HCT116 (cell line): ENCODE measurements at regions not wholly inside any gene's neighbourhood (a gene's known extent, or its start where the extent isn't known, plus 50 kb on each side); places are given as distances from the start of the nearest gene placed in this dataset.

Experiments
- ATAC-seq: fragments of 200-7000 bp; cut with Tn5 transposase; 2 replicates; pipeline ENCODE4 v1.9.1; 2020; ENCODE audit warnings: mild to moderate bottlenecking, moderate library complexity
- BruUV-seq: library from RNA; stranded (reverse); fragments of 400-500 nt; replicated peaks from 2 replicates; lab custom pipeline; 2021; lab: Mats Ljungman, UMichigan
- CTCF ChIA-PET: fragments of 300-600 bp; sonication (Branson Sonifier 250); formaldehyde crosslinking; loops from one replicate; lab custom pipeline; 2021; ENCODE audit warnings: antibody characterized with exemption; lab: Charles Lee
- POLR2A ChIA-PET: fragments of 300-600, 350-600 bp; sonication (Branson Sonifier 250); formaldehyde crosslinking; loops from one replicate; lab custom pipeline; 2021; ENCODE audit warnings: antibody characterized with exemption; lab: Charles Lee
- RAD21 ChIA-PET, 2 experiments: fragments of 300-600 bp; sonication (Branson Sonifier 250); formaldehyde crosslinking; loops; one replicate each; lab custom pipeline; 2023; ENCODE audit warnings: low total read pairs in 2 of 2; ENCODE audit not compliant: uncharacterized antibody in 2 of 2, unreplicated experiment in 2 of 2, low non-redundant PET in 1 of 2; lab: Charles Lee
- DNase-seq: peaks from one replicate; pipeline ENCODE4 v3.0.0-alpha.2; 2010; ENCODE audit warnings: low read depth, low spot score
- H2AFZ ChIP-seq: fragments of 200-600 bp; shearing (Covaris generic), sonication (generic); 2 replicates; pipeline ENCODE4 v1.6.1; 2017; ENCODE audit warnings: low read depth, mixed run types, mixed read lengths, antibody characterized with exemption, low read length; ENCODE audit not compliant: poor library complexity, severe bottlenecking
- H3K27ac ChIP-seq: 2 replicates; pipeline ENCODE4 v1.5.1; 2012; ENCODE audit warnings: low read depth, low read length
- H3K27me3 ChIP-seq: fragments of 200-600 bp; sonication (generic); 2 replicates; pipeline ENCODE4 v1.6.1; 2016; ENCODE audit warnings: mixed run types, low read length, mixed read lengths; ENCODE audit not compliant: insufficient read depth
- H3K36me3 ChIP-seq, 2 experiments: fragments of 200-500 bp in 1 of 2; fragments of 200-600 bp in 1 of 2; sonication (Bioruptor generic) in 1 of 2; sonication (generic) in 1 of 2; 2 replicates each; pipeline versions ENCODE4 v1.5.1 to v1.6.1; 2014 to 2016; ENCODE audit warnings: low read length in 2 of 2, inconsistent platforms in 1 of 2, mixed read lengths in 1 of 2, mixed run types in 1 of 2; ENCODE audit not compliant: insufficient read depth in 2 of 2, control insufficient read depth in 1 of 2
- H3K4me1 ChIP-seq, 2 experiments: fragments of 200-600 bp in 1 of 2; sonication (generic) in 1 of 2; 2 replicates each; pipeline versions ENCODE4 v1.5.1 to v1.6.1; 2012 to 2017; ENCODE audit warnings: low read length in 2 of 2, inconsistent platforms in 1 of 2, mild to moderate bottlenecking in 1 of 2, mixed read lengths in 1 of 2, mixed run types in 1 of 2, moderate library complexity in 1 of 2; ENCODE audit not compliant: insufficient read depth in 2 of 2, control insufficient read depth in 1 of 2
- H3K4me2 ChIP-seq: fragments of 200-600 bp; sonication (generic); 2 replicates; pipeline ENCODE4 v1.6.1; 2017; ENCODE audit warnings: mixed run types, low read length, mixed read lengths
- H3K4me3 ChIP-seq, 2 experiments: fragments of 200-600 bp in 1 of 2; sonication (generic) in 1 of 2; replicated peaks in 1 of 2; 2 replicates each; pipeline ENCODE4 v1.5.1; 2011 to 2016; ENCODE audit warnings: low read length in 2 of 2, control low read depth in 1 of 2, low read depth in 1 of 2, mild to moderate bottlenecking in 1 of 2, mixed read lengths in 1 of 2, mixed run types in 1 of 2
- H3K79me2 ChIP-seq: fragments of 200-600 bp; sonication (generic); 2 replicates; pipeline ENCODE4 v1.6.1; 2017; ENCODE audit warnings: mild to moderate bottlenecking, mixed run types, low read length, moderate library complexity, mixed read lengths; ENCODE audit not compliant: insufficient read depth
- H3K9ac ChIP-seq: fragments of 200-600 bp; sonication (generic); 2 replicates; pipeline ENCODE4 v1.6.1; 2016; ENCODE audit warnings: low read length, mixed read lengths
- H3K9me2 ChIP-seq: fragments of 200-600 bp; sonication (generic), shearing (Covaris generic); 2 replicates; pipeline ENCODE4 v1.6.1; 2017; ENCODE audit warnings: mixed run types, mild to moderate bottlenecking, moderate library complexity; ENCODE audit not compliant: insufficient read depth
- H3K9me3 ChIP-seq, 2 experiments: fragments of 200-500 bp in 1 of 2; fragments of 200-600 bp in 1 of 2; sonication (Bioruptor generic) in 1 of 2; sonication (generic) in 1 of 2; 2 replicates each; pipeline ENCODE4 v1.6.1; 2014 to 2017; ENCODE audit warnings: low read length in 2 of 2, mixed read lengths in 2 of 2, inconsistent platforms in 1 of 2, low read depth in 1 of 2, mild to moderate bottlenecking in 1 of 2, mixed run types in 1 of 2, moderate library complexity in 1 of 2; ENCODE audit not compliant: control insufficient read depth in 1 of 2, insufficient read depth in 1 of 2
- H4K20me1 ChIP-seq: fragments of 200-600 bp; sonication (generic), shearing (Covaris generic); 2 replicates; pipeline ENCODE4 v1.6.1; 2017; ENCODE audit warnings: mixed run types, mild to moderate bottlenecking, moderate library complexity; ENCODE audit not compliant: insufficient read depth
- CEBPB ChIP-seq: IDR thresholded peaks from 2 replicates; pipeline ENCODE4 v1.6.1; 2012; ENCODE audit warnings: low read depth
- EGR1 ChIP-seq: IDR thresholded peaks from 2 replicates; pipeline ENCODE4 v1.6.1; 2012; ENCODE audit warnings: low read depth
- EZH2 ChIP-seq: fragments of 200-600 bp; sonication (generic); IDR thresholded peaks from 2 replicates; pipeline ENCODE4 v1.6.1; 2017; ENCODE audit warnings: antibody characterized with exemption, mixed run types
- POLR2A ChIP-seq: IDR thresholded peaks from 2 replicates; pipeline ENCODE4 v1.7.0; 2011; ENCODE audit warnings: borderline replicate concordance; ENCODE audit not compliant: insufficient read depth, insufficient read length; ENCODE audit errors: extremely low read depth
- POLR2AphosphoS5 ChIP-seq: IDR thresholded peaks from 2 replicates; pipeline ENCODE4 v1.6.1; 2011; ENCODE audit warnings: mild to moderate bottlenecking, low read depth, low read length, moderate library complexity
- RAD21 ChIP-seq: IDR thresholded peaks from 2 replicates; pipeline ENCODE4 v1.6.1; 2012; ENCODE audit warnings: low read depth, mild to moderate bottlenecking
- TCF7L2 ChIP-seq: IDR thresholded peaks from 2 replicates; pipeline ENCODE4 v1.7.0; 2011; ENCODE audit warnings: borderline replicate concordance, inconsistent platforms; ENCODE audit not compliant: insufficient read depth, insufficient read length; ENCODE audit errors: extremely low read depth
- YY1 ChIP-seq: IDR thresholded peaks from 2 replicates; pipeline ENCODE4 v1.6.1; 2011; ENCODE audit warnings: low read length, low read depth, moderate library complexity, mild to moderate bottlenecking; ENCODE audit not compliant: insufficient replicate concordance; ENCODE audit errors: extremely low read depth
- ZFX ChIP-seq: fragments of 450-650 bp; IDR thresholded peaks from 2 replicates; pipeline ENCODE4 v1.6.1; 2017
- intact Hi-C: fragments of 100-400 bp; cut with micrococcal nuclease; formaldehyde crosslinking; loops from 2 replicates; pipeline ENCODE4 v1.10.0; 2022
- TF ChIP-seq, protein P1 (sequence below): IDR thresholded peaks from 2 replicates; pipeline ENCODE4 v1.6.1; 2012
- TF ChIP-seq, protein P2 (sequence below): IDR thresholded peaks from 2 replicates; pipeline ENCODE4 v1.6.1; 2012
- TF ChIP-seq, protein P3 (sequence below), 3 experiments: fragments of 200-600 bp in 1 of 3; sonication (generic) in 1 of 3; IDR thresholded peaks in 2 of 3; conservative IDR thresholded peaks in 1 of 3; 2 replicates each; pipeline ENCODE4 v1.5.1; 2012 to 2017; ENCODE audit warnings: low read depth in 2 of 3, low read length in 2 of 3, antibody characterized with exemption in 1 of 3, borderline replicate concordance in 1 of 3, control low read depth in 1 of 3, mild to moderate bottlenecking in 1 of 3, mixed read lengths in 1 of 3, mixed run types in 1 of 3, moderate library complexity in 1 of 3; ENCODE audit not compliant: insufficient read depth in 1 of 3

DNA sequence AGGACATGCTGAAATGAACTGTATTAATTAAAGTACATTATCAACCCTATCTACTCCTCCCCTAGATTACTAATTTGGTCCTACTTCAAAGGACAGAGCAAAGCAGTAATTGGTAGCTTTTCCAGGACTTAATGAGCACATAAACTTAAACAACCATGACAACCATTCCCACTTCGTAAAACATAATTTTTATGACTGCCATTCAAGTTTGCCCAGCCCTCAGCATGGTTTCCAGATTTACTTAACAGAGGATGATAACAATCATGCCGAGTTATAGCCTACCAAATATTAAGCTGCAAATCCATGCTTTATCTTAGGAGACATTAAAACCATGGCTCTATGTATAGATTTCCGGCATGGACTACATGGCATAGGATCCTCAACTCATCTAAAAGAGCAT lies 401.1 kb upstream of the CHAC2 start:
- H3K27ac ChIP-seq, result no peak overlapping the region
- DNase-seq (no peak), ATAC-seq (no peak)
- no peaks in the 10 kb centered on the region for H3K79me2 ChIP-seq
- no peak overlapping the region for H2AFZ ChIP-seq
- H3K9me3 ChIP-seq, result no peaks in the 10 kb centered on the region; a peak in 1 of 4 replicates
- RAD21 ChIA-PET, result no interaction called here
- POLR2A ChIA-PET, result no interaction called here
- H4K20me1 ChIP-seq, result no peaks in the 10 kb centered on the region
- no peaks in the 10 kb centered on the region for H3K27me3 ChIP-seq
- TF ChIP-seq EGR1 (no peak), EZH2 (no peak), TCF7L2 (no peak), YY1 (no peak), RAD21 (no peak), POLR2A (no peak), ZFX (no peak)
- TF ChIP-seq, protein P1, sequence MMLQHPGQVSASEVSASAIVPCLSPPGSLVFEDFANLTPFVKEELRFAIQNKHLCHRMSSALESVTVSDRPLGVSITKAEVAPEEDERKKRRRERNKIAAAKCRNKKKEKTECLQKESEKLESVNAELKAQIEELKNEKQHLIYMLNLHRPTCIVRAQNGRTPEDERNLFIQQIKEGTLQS, result no peak
- TF ChIP-seq, protein P2, sequence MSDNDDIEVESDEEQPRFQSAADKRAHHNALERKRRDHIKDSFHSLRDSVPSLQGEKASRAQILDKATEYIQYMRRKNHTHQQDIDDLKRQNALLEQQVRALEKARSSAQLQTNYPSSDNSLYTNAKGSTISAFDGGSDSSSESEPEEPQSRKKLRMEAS, result no peak
- BruUV-seq, result no TSS peak
- no peak overlapping the region for H3K4me2 ChIP-seq
- H3K9me2 ChIP-seq, result no peaks in the 10 kb centered on the region
- H3K4me3 ChIP-seq, result no peak overlapping the region
- no peaks in the 10 kb centered on the region for H3K36me3 ChIP-seq
- intact Hi-C loops, result no loop called here
- H3K4me1 ChIP-seq, result no peaks in the 10 kb centered on the region
- CTCF ChIA-PET, result no interaction called here
- no peak overlapping the region for H3K9ac ChIP-seq

DNA sequence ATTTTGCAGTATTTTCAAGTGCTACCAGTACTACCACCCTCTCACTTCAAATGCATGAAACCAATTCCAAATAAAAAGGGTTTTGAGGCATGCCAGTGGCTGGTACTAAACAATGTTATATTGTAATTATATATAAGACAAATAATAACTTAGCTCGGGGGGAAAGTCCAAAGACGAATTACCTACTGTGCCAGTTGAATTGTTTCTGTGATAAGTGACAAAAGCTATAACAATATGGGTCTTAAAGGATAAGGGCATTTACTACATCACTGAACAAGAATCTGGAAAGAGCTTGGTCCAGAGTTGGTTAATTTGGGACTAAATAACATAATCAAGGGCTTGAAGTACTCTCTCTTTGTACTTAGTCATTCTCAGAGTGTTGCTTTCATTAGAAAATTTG lies 404.7 kb upstream of the CHAC2 start:
- ChIA-PET RAD21 (no interaction called here), CTCF (no interaction called here)
- ATAC-seq, result no peak

More for the DNA sequence above, 404.7 kb upstream of the CHAC2 start:
- TF ChIP-seq CEBPB (no peak), POLR2AphosphoS5 (no peak)
- TF ChIP-seq, protein P3, sequence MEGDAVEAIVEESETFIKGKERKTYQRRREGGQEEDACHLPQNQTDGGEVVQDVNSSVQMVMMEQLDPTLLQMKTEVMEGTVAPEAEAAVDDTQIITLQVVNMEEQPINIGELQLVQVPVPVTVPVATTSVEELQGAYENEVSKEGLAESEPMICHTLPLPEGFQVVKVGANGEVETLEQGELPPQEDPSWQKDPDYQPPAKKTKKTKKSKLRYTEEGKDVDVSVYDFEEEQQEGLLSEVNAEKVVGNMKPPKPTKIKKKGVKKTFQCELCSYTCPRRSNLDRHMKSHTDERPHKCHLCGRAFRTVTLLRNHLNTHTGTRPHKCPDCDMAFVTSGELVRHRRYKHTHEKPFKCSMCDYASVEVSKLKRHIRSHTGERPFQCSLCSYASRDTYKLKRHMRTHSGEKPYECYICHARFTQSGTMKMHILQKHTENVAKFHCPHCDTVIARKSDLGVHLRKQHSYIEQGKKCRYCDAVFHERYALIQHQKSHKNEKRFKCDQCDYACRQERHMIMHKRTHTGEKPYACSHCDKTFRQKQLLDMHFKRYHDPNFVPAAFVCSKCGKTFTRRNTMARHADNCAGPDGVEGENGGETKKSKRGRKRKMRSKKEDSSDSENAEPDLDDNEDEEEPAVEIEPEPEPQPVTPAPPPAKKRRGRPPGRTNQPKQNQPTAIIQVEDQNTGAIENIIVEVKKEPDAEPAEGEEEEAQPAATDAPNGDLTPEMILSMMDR (IDR thresholded peaks at IDR 0.05 in 2 of 3, conservative IDR thresholded peaks at IDR 0.05 in 1 of 3; ENCODE audit: borderline replicate concordance in 1 of 3, insufficient read depth in 1 of 3, low read depth in 2 of 3, low read length in 2 of 3), result no peak
- Histone ChIP-seq H3K4me3 (no peak overlapping the region), H3K9ac (no peak overlapping the region), H3K9me2 (no peaks in the 10 kb centered on the region), H2AFZ (no peak overlapping the region), H4K20me1 (no peaks in the 10 kb centered on the region), H3K36me3 (no peaks in the 10 kb centered on the region), H3K9me3 (peaks cover 3 to 9% of the 10 kb centered on the region in 2 experiments; a peak in 2 of 4 replicates), H3K4me1 (no peaks in the 10 kb centered on the region), H3K79me2 (no peaks in the 10 kb centered on the region), H3K4me2 (no peak overlapping the region), H3K27ac (no peak overlapping the region), H3K27me3 (no peaks in the 10 kb centered on the region)
- POLR2A ChIA-PET, result no interaction called here
- intact Hi-C loops, result no loop called here
- BruUV-seq, result no TSS peak
- DNase-seq, result no peak
